Neural progenitor cell (in vitro differentiated cells): ENCODE measurements at regions not wholly inside any gene's neighbourhood (a gene's known extent, or its start where the extent isn't known, plus 50 kb on each side); places are given as distances from the start of the nearest gene placed in this dataset.
A peak's percentile ranks its signal among the peaks of the same experiment; 100 is the strongest.

Experiments
- DNase-seq: peaks from one replicate; pipeline ENCODE4 v3.0.0-alpha.2; 2016; ENCODE audit warnings: low spot score
- H2AFZ ChIP-seq: fragments of 200-600 bp; sonication (generic); replicated peaks from 2 replicates; pipeline ENCODE4 v1.6.1; 2016; ENCODE audit warnings: antibody characterized with exemption
- H3F3A ChIP-seq: fragments of 200-600 bp; sonication (generic); 2 replicates; pipeline ENCODE4 v1.6.1; 2016; ENCODE audit warnings: antibody characterized with exemption, low read depth
- H3K27ac ChIP-seq: fragments of 200-600 bp; sonication (generic); 2 replicates; pipeline ENCODE4 v1.5.1; 2016; ENCODE audit warnings: mild to moderate bottlenecking
- H3K27me3 ChIP-seq: fragments of 200-600 bp; sonication (generic); 2 replicates; pipeline ENCODE4 v1.6.1; 2016; ENCODE audit warnings: mild to moderate bottlenecking, moderate library complexity
- H3K36me3 ChIP-seq: fragments of 200-600 bp; sonication (generic); 2 replicates; pipeline ENCODE4 v1.5.1; 2016
- H3K4me1 ChIP-seq: fragments of 200-600 bp; sonication (generic); 2 replicates; pipeline ENCODE4 v1.6.1; 2016; ENCODE audit warnings: mixed run types
- H3K4me2 ChIP-seq: fragments of 200-600 bp; sonication (generic); 2 replicates; pipeline ENCODE4 v1.6.1; 2016
- H3K4me3 ChIP-seq: fragments of 200-600 bp; sonication (generic); 2 replicates; pipeline ENCODE4 v1.5.1; 2016
- H3K79me2 ChIP-seq: fragments of 200-600 bp; sonication (generic); 2 replicates; pipeline ENCODE4 v1.6.1; 2016; ENCODE audit warnings: low read depth
- H3K9ac ChIP-seq: fragments of 200-600 bp; sonication (generic); 2 replicates; pipeline ENCODE4 v1.6.1; 2016
- H3K9me3 ChIP-seq: fragments of 200-600 bp; sonication (generic); 2 replicates; pipeline ENCODE4 v1.5.1; 2016; ENCODE audit warnings: low read depth
- H4K20me1 ChIP-seq: fragments of 200-600 bp; sonication (generic); 2 replicates; pipeline ENCODE4 v1.6.1; 2016; ENCODE audit warnings: low read depth
- H3K27ac Mint-ChIP-seq: 3 replicates; pipeline ENCODE4 v1.8.0; 2021; ENCODE audit warnings: mixed read lengths
- H3K27me3 Mint-ChIP-seq: 2 replicates; pipeline ENCODE4 v1.8.0; 2022; ENCODE audit warnings: low read depth, mild to moderate bottlenecking, inconsistent platforms, moderate library complexity, mixed read lengths; ENCODE audit not compliant: insufficient read depth
- H3K36me3 Mint-ChIP-seq: 3 replicates; pipeline ENCODE4 v1.8.0; 2021; ENCODE audit warnings: mixed read lengths
- H3K4me1 Mint-ChIP-seq: 3 replicates; pipeline ENCODE4 v1.8.0; 2021; ENCODE audit warnings: mixed read lengths
- H3K4me3 Mint-ChIP-seq: 3 replicates; pipeline ENCODE4 v1.8.0; 2021; ENCODE audit warnings: mild to moderate bottlenecking, moderate library complexity, mixed read lengths
- H3K9me3 Mint-ChIP-seq: 3 replicates; pipeline ENCODE4 v1.8.0; 2020; ENCODE audit warnings: mixed read lengths
- CTCF ChIP-seq: fragments of 200-600 bp; sonication (generic); IDR thresholded peaks from 2 replicates; pipeline ENCODE4 v1.5.1; 2017; ENCODE audit warnings: antibody characterized with exemption, mild to moderate bottlenecking
- EZH2 ChIP-seq: fragments of 200-600 bp; sonication (generic); IDR thresholded peaks from 2 replicates; pipeline ENCODE4 v1.6.1; 2017; ENCODE audit warnings: antibody characterized with exemption, mild to moderate bottlenecking, moderate library complexity
- EZH2phosphoT487 ChIP-seq: fragments of 200-600 bp; sonication (generic); IDR thresholded peaks from 2 replicates; pipeline ENCODE4 v1.6.1; 2017; ENCODE audit warnings: antibody characterized with exemption

- Mint-ChIP-seq H3K4me3 (peak overlapping the region; percentile 10), H3K27ac (peak overlapping the region; percentile 48)
- no peak for DNase-seq
Measured at GRCh38 chr2:103295591-103295990, 533.8 kb downstream of the TMEM182 start.

GRCh38 chr2:103324671-103325070 is 562.8 kb downstream of the TMEM182 start:
- Mint-ChIP-seq H3K36me3 (no peaks in the 10 kb centered on the region), H3K9me3 (peaks cover 16% of the 10 kb centered on the region), H3K4me1 (peaks cover 4% of the 10 kb centered on the region), H3K27ac (no peak overlapping the region), H3K4me3 (no peak overlapping the region), H3K27me3 (no peaks in the 10 kb centered on the region)
- Histone ChIP-seq H3K9me3 (no peaks in the 10 kb centered on the region), H3F3A (no peaks in the 10 kb centered on the region), H2AFZ (no peak overlapping the region), H3K9ac (no peak overlapping the region), H3K27me3 (no peaks in the 10 kb centered on the region), H3K4me3 (no peak overlapping the region), H3K36me3 (no peaks in the 10 kb centered on the region), H3K4me1 (no peaks in the 10 kb centered on the region), H3K27ac (no peak overlapping the region), H3K79me2 (no peaks in the 10 kb centered on the region), H4K20me1 (no peaks in the 10 kb centered on the region), H3K4me2 (no peak overlapping the region)
- TF ChIP-seq EZH2phosphoT487 (no peak), EZH2 (no peak), CTCF (no peak)
- DNase-seq, result no peak

More at GRCh38 chr2:103295591-103295990, 533.8 kb downstream of the TMEM182 start:
- H3K27me3 ChIP-seq, result peaks cover 15% of the 10 kb centered on the region
- H2AFZ ChIP-seq, result no peak overlapping the region
- no peak overlapping the region for H3K4me3 ChIP-seq
- Mint-ChIP-seq H3K4me1 (peaks cover 57% of the 10 kb centered on the region), H3K27me3 (peaks cover 5% of the 10 kb centered on the region), H3K9me3 (peaks cover 2% of the 10 kb centered on the region), H3K36me3 (no peaks in the 10 kb centered on the region)
- H3K79me2 ChIP-seq, result no peaks in the 10 kb centered on the region
- no peak overlapping the region for H3K9ac ChIP-seq
- H3F3A ChIP-seq, result peaks cover 25% of the 10 kb centered on the region
- no peaks in the 10 kb centered on the region for H3K36me3 ChIP-seq
- peaks cover 12% of the 10 kb centered on the region for H4K20me1 ChIP-seq
- H3K4me1 ChIP-seq, result peaks cover 32% of the 10 kb centered on the region
- H3K9me3 ChIP-seq, result no peaks in the 10 kb centered on the region
- TF ChIP-seq EZH2phosphoT487 (no peak), CTCF (no peak), EZH2 (no peak)
- H3K4me2 ChIP-seq, result no peak overlapping the region
- no peak overlapping the region for H3K27ac ChIP-seq

- H3K27ac Mint-ChIP-seq, result no peak overlapping the region
- peaks cover 12% of the 10 kb centered on the region for H3K9me3 Mint-ChIP-seq
- no peak overlapping the region for H3K4me3 Mint-ChIP-seq
- no peak for DNase-seq
- H3K27me3 ChIP-seq, result no peaks in the 10 kb centered on the region
- H3K4me1 Mint-ChIP-seq, result no peaks in the 10 kb centered on the region
- no peaks in the 10 kb centered on the region for H4K20me1 ChIP-seq
- H3K36me3 Mint-ChIP-seq, result no peaks in the 10 kb centered on the region
- no peaks in the 10 kb centered on the region for H3K27me3 Mint-ChIP-seq
- no peaks in the 10 kb centered on the region for H3F3A ChIP-seq
- no peak overlapping the region for H3K27ac ChIP-seq
- no peaks in the 10 kb centered on the region for H3K9me3 ChIP-seq
- no peak for TF ChIP-seq CTCF
- TF ChIP-seq EZH2phosphoT487, result no peak
- no peak for TF ChIP-seq EZH2
- H3K9ac ChIP-seq, result no peak overlapping the region
- H3K36me3 ChIP-seq, result no peaks in the 10 kb centered on the region
- no peak overlapping the region for H3K4me2 ChIP-seq
- no peak overlapping the region for H2AFZ ChIP-seq
- H3K79me2 ChIP-seq, result no peaks in the 10 kb centered on the region
- no peaks in the 10 kb centered on the region for H3K4me1 ChIP-seq
- H3K4me3 ChIP-seq, result no peak overlapping the region
Measured at GRCh38 chr2:103327386-103327785, 565.6 kb downstream of the TMEM182 start.
